ENCODE measurements at regions not wholly inside any gene's neighbourhood (a gene's known extent, or its start where the extent isn't known, plus 50 kb on each side); places are given as distances from the start of the nearest gene placed in this dataset.

GRCh38 chr5:98109561-98110006 is 663.9 kb upstream of the RGMB start:
- in situ Hi-C loops (cut with HindIII; ENCODE audit: low sequenced_read_pairs) = no loop called here
- no peak for DNase-seq (ENCODE audit: low spot score)

GRCh38 chr5:98110282-98110691 is 663.2 kb upstream of the RGMB start:
- DNase-seq (ENCODE audit: low spot score) = no peak
- in situ Hi-C loops (cut with HindIII; ENCODE audit: low sequenced_read_pairs) = no loop called here

GRCh38 chr5:98110791-98111190 is 662.7 kb upstream of the RGMB start:
- in situ Hi-C loops (cut with HindIII; ENCODE audit: low sequenced_read_pairs) = no loop called here

DNA sequence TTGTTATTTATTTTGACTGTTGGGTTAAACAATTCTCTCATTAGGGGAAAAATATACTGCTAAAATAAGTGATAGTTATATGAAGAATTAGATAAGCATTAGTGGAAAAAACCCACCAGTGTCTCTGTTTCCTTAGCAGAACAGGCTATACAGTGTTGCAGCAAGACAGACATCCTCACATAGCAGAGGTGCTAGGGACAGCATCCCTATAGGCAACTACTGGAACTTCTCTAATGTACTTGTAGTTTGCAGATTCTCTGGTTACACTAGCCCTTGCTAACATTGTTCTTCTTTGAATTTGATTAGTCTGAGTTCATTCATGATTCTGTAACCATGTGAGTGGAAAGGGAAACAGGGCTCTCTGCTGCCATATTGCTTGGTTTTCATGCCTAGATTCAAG is 661.8 kb upstream of the RGMB start:
- DNase-seq (ENCODE audit: low spot score) = no peak
- in situ Hi-C loops (cut with HindIII; ENCODE audit: low sequenced_read_pairs) = no loop called here

More at GRCh38 chr5:98110791-98111190, 662.7 kb upstream of the RGMB start:
- DNase-seq (ENCODE audit: low spot score) = no peak

DNA sequence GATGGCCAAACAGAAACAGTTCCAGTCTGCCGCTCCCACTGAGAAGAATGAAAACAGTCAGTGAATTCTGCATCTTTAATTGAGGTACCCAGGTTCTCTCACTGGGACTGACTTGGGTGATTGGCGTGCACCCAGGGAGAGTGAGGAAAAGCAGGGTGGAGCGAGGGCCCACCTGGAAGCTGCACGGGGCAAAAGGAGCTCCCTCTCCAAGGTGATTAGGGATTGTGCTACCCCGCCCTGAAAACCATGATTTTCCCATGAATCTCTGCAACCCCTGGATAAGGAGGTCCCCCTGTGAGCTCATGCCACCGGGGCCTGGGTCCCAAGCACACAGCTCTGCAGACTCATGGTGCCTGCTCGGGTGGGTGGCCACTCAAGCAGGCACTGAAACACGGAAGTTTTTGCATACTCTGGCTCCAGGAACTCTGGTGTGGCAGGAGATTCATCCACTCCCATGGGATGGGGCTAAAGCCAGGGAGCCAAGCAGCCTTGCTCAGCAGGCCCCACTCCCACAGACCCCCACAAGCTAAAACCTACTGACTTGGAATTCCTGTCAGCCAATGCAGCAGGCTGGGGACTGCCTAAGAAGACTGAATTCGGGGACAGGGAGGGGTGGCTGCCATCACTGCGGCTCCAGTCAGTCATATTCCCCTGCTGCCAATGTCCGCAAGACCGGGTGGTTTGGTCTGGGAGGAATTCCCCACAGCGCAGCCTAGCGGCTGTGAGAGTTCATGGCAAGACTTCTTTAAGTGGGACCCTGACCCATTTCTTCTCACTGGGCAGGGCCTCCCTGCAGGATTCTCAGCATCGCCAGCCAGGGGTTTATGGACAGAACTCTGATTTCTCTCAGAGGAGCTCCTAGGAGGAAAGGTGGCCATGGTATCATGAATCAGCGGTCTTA is 652.2 kb upstream of the RGMB start:
- DNase-seq (ENCODE audit: low spot score) = no peak
- in situ Hi-C loops (cut with HindIII; ENCODE audit: low sequenced_read_pairs) = no loop called here

- DNase-seq (ENCODE audit: low spot score) = peak; percentile 18
- in situ Hi-C loops (cut with HindIII; ENCODE audit: low sequenced_read_pairs) = no loop called here
These were observed 645.2 kb upstream of the RGMB start for GRCh38 chr5:98128271-98128670.

DNA sequence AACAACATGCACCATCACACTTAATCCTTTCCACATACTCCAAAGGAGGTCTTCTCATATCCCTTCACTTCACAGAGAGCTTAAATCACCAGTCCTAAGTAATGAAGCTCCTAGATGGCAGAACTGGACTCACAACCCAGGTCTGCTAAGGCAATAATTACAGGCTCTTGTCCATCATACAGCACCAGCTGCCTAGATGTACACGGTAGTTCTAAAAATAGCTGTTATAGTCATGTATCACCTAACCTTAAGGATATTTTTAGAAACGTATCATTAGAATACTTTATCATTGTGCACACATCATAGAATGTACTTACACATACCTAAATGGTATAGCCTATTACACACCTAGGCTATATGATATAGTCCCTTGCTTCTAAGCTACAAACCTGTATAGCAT is 644.6 kb upstream of the RGMB start:
- in situ Hi-C loops (cut with HindIII; ENCODE audit: low sequenced_read_pairs) = no loop called here

GRCh38 chr5:98130261-98131035 is 643.0 kb upstream of the RGMB start:
- in situ Hi-C loops (cut with HindIII; ENCODE audit: low sequenced_read_pairs) = no loop called here
- DNase-seq (ENCODE audit: low spot score) = no peak

More for the DNA sequence above, 644.6 kb upstream of the RGMB start:
- no peak for DNase-seq (ENCODE audit: low spot score)

GRCh38 chr5:98144116-98144515 is 629.3 kb upstream of the RGMB start:
- no peak for DNase-seq (ENCODE audit: low spot score)

GRCh38 chr5:98144710-98145109 is 628.8 kb upstream of the RGMB start:
- in situ Hi-C loops (cut with HindIII; ENCODE audit: low sequenced_read_pairs) = no loop called here
- no peak for DNase-seq (ENCODE audit: low spot score)

More at GRCh38 chr5:98144116-98144515, 629.3 kb upstream of the RGMB start:
- in situ Hi-C loops (cut with HindIII; ENCODE audit: low sequenced_read_pairs) = no loop called here

DNA sequence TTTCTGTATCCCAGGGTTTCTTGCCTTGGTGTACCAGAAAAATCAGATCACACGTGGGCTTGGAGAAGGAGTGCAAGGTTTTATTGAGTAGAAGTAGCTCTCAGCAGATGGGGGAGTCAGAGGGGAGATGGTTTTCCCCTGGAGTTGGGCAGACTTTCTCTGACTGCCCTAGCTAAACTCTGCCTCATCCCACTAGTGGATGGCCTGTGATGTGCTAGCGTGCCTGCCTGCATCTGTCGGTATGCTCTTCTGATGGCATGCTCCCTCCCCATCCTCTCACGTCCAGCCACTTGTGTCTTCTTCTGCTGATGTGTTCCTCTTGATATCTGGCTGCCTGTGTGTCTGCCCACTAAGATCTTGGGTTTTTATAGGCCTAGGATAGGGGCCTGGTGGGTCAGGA is 616.1 kb upstream of the RGMB start:
- in situ Hi-C loops (cut with HindIII; ENCODE audit: low sequenced_read_pairs) = no loop called here
- DNase-seq (ENCODE audit: low spot score) = no peak

- DNase-seq (ENCODE audit: low spot score) = no peak
- in situ Hi-C loops (cut with HindIII; ENCODE audit: low sequenced_read_pairs) = no loop called here
These were observed 615.0 kb upstream of the RGMB start for GRCh38 chr5:98158440-98158839.

GRCh38 chr5:98163796-98164493 is 609.5 kb upstream of the RGMB start:
- DNase-seq (ENCODE audit: low spot score) = no peak
- in situ Hi-C loops (cut with HindIII; ENCODE audit: low sequenced_read_pairs) = no loop called here

DNA sequence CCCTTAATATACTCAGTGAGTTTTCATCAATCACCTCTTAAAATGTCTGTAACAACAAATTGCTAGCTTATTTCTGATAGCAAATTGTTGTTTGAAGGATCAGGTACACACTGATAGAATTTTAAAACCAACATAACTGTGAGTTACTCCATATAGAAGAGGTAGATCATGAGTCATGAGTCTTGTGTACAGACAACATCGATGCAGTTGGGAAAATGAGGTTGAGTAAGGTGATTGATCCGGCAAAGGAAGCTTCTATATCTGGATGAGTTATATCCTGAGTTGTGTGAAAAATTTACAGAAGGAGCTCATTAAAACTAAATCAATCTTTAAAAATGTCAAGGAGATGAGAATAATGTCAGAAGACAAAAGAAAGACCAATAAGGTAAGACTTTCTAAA is 604.6 kb upstream of the RGMB start:
- no peak for DNase-seq (ENCODE audit: low spot score)
- in situ Hi-C loops (cut with HindIII; ENCODE audit: low sequenced_read_pairs) = no loop called here

DNA sequence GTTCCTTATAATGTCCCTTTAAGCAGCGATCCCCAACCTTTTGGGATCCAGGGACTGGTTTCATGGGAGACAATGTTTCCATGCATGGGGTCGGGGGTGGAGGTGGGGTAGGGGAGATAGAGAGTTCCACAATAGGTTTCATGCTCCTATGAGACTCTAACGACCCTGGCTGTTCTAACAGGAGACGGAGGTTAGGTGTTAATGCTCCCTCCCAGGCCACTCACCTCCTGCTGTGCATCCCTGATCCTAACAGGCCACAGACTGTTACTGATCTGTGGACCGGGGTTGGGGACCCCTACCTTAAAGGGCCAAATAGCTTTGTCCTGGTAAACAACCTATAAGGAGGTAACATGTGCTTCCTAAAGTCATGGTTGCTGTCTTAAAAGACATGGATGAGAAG is 602.5 kb upstream of the RGMB start:
- in situ Hi-C loops (cut with HindIII; ENCODE audit: low sequenced_read_pairs) = no loop called here
- DNase-seq (ENCODE audit: low spot score) = no peak

DNA sequence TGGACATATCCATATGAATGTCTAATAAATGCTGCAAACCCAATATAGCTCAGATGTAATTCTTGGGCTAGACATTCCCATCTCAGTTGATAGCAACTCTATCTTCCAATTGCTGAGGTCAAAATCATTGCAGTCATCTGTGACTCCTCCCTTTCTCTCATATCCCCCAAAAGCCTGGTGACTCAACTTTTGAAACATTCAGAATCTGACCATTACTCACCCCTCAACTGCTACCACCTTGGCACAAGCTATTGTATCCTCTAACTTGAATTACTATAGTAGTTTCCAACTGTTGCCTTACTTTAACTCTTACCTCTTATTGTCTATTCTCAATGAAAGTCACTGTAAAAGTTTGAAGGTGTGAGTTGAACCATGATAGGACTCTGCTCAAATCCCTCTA is 600.1 kb upstream of the RGMB start:
- in situ Hi-C loops (cut with HindIII; ENCODE audit: low sequenced_read_pairs) = no loop called here
- no peak for DNase-seq (ENCODE audit: low spot score)

GRCh38 chr5:98175474-98175873 is 598.0 kb upstream of the RGMB start:
- no peak for DNase-seq (ENCODE audit: low spot score)
- in situ Hi-C loops (cut with HindIII; ENCODE audit: low sequenced_read_pairs) = no loop called here

DNA sequence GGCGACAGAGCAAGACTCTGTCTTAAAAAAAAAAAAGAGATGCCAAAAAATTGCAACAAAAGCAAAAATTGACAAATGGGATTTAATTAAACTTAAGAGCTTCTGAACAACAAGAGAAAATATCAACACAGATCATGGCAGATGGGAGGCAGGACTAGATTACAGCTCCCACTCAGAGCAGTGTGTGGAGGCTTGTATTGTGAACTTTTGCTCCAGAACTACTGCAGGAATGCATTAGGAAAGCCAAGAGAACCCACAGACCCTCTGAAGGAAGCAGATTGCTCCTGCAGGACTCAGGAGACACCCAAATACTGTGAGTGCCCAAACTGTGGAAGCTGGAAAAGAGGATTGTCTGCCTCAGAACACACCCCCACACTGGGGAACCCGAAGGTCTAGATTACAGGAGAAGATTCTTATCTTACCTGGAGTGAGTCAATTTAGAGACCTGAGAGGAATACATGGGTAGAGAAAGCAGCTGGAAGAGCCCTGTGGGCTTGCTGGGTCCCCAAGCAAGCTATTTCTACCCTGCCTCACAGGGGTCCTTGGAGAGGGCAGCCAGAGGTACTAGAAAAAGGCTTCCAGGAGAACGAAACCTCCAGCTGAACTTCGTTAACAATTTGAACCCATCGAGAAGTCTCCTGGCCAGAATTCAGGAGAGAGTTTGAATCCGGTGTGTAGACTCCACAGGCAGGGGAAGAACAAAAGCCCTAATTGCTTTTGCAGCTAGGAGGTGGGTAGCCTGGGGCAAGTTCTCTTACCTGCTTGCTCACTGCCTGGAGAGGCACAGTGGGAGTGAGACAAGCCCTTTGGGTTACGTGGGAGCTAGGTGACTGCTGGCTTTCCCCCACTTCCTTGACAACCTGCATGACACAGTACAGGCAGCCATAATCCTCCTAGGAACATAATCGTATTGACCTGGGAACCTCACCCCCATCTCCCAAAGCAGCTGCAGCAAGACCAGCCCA is 593.4 kb upstream of the RGMB start:
- DNase-seq (ENCODE audit: low spot score) = no peak
- in situ Hi-C loops (cut with HindIII; ENCODE audit: low sequenced_read_pairs) = no loop called here

DNA sequence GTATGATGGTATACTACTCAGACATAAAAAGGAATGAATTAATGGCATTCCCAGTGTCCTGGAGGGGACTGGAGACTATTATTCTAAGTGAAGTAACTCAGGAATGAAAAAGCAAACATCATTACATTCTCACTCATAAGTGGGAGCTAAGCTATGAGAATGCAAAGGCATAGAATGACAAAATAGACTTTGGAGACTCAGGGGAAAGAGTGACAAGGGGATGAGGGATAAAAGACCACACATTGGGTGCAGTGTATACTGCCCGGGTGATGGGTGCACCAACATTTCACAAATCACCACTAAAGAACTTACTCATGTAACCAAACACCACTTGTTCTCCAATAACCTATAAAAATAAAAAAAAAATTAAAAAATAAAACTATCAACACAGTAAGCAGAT is 587.3 kb upstream of the RGMB start:
- in situ Hi-C loops (cut with HindIII; ENCODE audit: low sequenced_read_pairs) = no loop called here

More for the DNA sequence above, 587.3 kb upstream of the RGMB start:
- DNase-seq (ENCODE audit: low spot score) = no peak
